Neural cell (in vitro differentiated cells): ENCODE measurements at regions not wholly inside any gene's neighbourhood (a gene's known extent, or its start where the extent isn't known, plus 50 kb on each side); places are given as distances from the start of the nearest gene placed in this dataset.

Source experiments
- H2AFZ ChIP-seq: fragments of 200-600, 300-800 bp; sonication (generic), shearing (Covaris generic); 2 replicates; pipeline ENCODE4 v1.6.0; 2014; ENCODE audit warnings: low read depth, mild to moderate bottlenecking, antibody characterized with exemption, low read length, moderate library complexity
- H3F3A ChIP-seq: fragments of 200-600 bp; shearing (Covaris generic); 2 replicates; pipeline ENCODE4 v1.6.1; 2016; ENCODE audit warnings: mild to moderate bottlenecking, moderate library complexity, mixed read lengths, antibody characterized with exemption, low read length; ENCODE audit not compliant: insufficient read depth, poor library complexity, severe bottlenecking
- H3K27ac ChIP-seq: fragments of 200-600, 300-800 bp; sonication (generic), shearing (Covaris generic); 2 replicates; pipeline ENCODE4 v1.5.1; 2014; ENCODE audit warnings: mild to moderate bottlenecking, low read length, moderate library complexity
- H3K27me3 ChIP-seq: fragments of 300-800, 200-600 bp; sonication (generic), shearing (Covaris generic); 2 replicates; pipeline ENCODE4 v1.6.0; 2014; ENCODE audit warnings: mild to moderate bottlenecking, low read depth, low read length, moderate library complexity; ENCODE audit not compliant: insufficient read depth
- H3K36me3 ChIP-seq: fragments of 300-800, 200-600 bp; sonication (generic), shearing (Covaris generic); 2 replicates; pipeline ENCODE4 v1.5.1; 2014; ENCODE audit warnings: mild to moderate bottlenecking, antibody characterized with exemption, low read length, moderate library complexity; ENCODE audit not compliant: insufficient read depth
- H3K4me2 ChIP-seq: fragments of 300-800, 200-600 bp; sonication (generic), shearing (Covaris generic); 2 replicates; pipeline ENCODE4 v1.6.0; 2014; ENCODE audit warnings: mild to moderate bottlenecking, low read length
- H3K4me3 ChIP-seq: fragments of 300-800, 200-600 bp; sonication (generic), shearing (Covaris generic); 2 replicates; pipeline ENCODE4 v1.5.1; 2014; ENCODE audit warnings: mild to moderate bottlenecking, low read length, moderate library complexity
- H3K79me2 ChIP-seq: fragments of 200-600 bp; shearing (Covaris generic); replicated peaks from 2 replicates; pipeline ENCODE4 v1.6.0; 2014; ENCODE audit warnings: mild to moderate bottlenecking, low read length, moderate library complexity; ENCODE audit not compliant: insufficient read depth
- H3K9ac ChIP-seq: fragments of 300-800, 200-600 bp; sonication (generic), shearing (Covaris generic); 2 replicates; pipeline ENCODE4 v1.6.1; 2016; ENCODE audit warnings: mild to moderate bottlenecking, low read length, mixed read lengths
- H3K9me2 ChIP-seq: fragments of 200-600 bp; shearing (Covaris generic); 2 replicates; pipeline ENCODE4 v1.6.1; 2016; ENCODE audit warnings: mild to moderate bottlenecking, low read length, mixed read lengths; ENCODE audit not compliant: insufficient read depth
- H3K9me3 ChIP-seq: fragments of 200-600, 300-800 bp; sonication (generic), shearing (Covaris generic); 2 replicates; pipeline ENCODE4 v1.6.1; 2016; ENCODE audit warnings: mild to moderate bottlenecking, mixed run types, low read length, moderate library complexity, mixed read lengths
- H4K20me1 ChIP-seq: fragments of 200-600 bp; shearing (Covaris generic); 2 replicates; pipeline ENCODE4 v1.6.1; 2016; ENCODE audit warnings: mild to moderate bottlenecking, mixed run types; ENCODE audit not compliant: insufficient read depth
- EP300 ChIP-seq: fragments of 450-650 bp; conservative IDR thresholded peaks from 2 replicates; pipeline ENCODE4 v1.6.1; 2014; ENCODE audit warnings: antibody characterized with exemption, mild to moderate bottlenecking, moderate library complexity; ENCODE audit not compliant: poor library complexity, severe bottlenecking
- EZH2 ChIP-seq: fragments of 200-600, 300-800 bp; shearing (Covaris generic), sonication (generic); IDR thresholded peaks from 2 replicates; pipeline ENCODE4 v1.6.1; 2014; ENCODE audit warnings: antibody characterized with exemption, low read length, borderline replicate concordance, mild to moderate bottlenecking; ENCODE audit not compliant: insufficient read depth, poor library complexity, severe bottlenecking
- MXI1 ChIP-seq: fragments of 450-650 bp; conservative IDR thresholded peaks from 2 replicates; pipeline ENCODE4 v1.6.1; 2014; ENCODE audit warnings: antibody characterized with exemption, mild to moderate bottlenecking; ENCODE audit not compliant: poor library complexity, severe bottlenecking
- POLR2AphosphoS5 ChIP-seq: IDR thresholded peaks from 2 replicates; pipeline ENCODE4 v1.6.1; 2012
- RAD21 ChIP-seq: fragments of 450-650 bp; conservative IDR thresholded peaks from 2 replicates; pipeline ENCODE4 v1.6.1; 2014; ENCODE audit warnings: antibody characterized with exemption, mild to moderate bottlenecking, moderate library complexity
- SMC3 ChIP-seq: fragments of 450-650 bp; conservative IDR thresholded peaks from 2 replicates; pipeline ENCODE4 v1.6.1; 2014; ENCODE audit warnings: antibody characterized with exemption, mild to moderate bottlenecking, moderate library complexity; ENCODE audit not compliant: poor library complexity
- TAF1 ChIP-seq: IDR thresholded peaks from 2 replicates; pipeline ENCODE4 v1.6.1; 2012; ENCODE audit warnings: low read depth
- TF ChIP-seq, protein P1 (sequence below): fragments of 450-650 bp; IDR thresholded peaks from 2 replicates; pipeline ENCODE4 v1.5.1; 2014; ENCODE audit warnings: antibody characterized with exemption, mild to moderate bottlenecking, moderate library complexity; ENCODE audit not compliant: poor library complexity, severe bottlenecking
- TF ChIP-seq, protein P2 (sequence below): IDR thresholded peaks from 2 replicates; pipeline ENCODE4 v1.6.1; 2012; ENCODE audit warnings: borderline replicate concordance

- Histone ChIP-seq H3F3A (no peaks in the 10 kb centered on the region), H3K36me3 (no peaks in the 10 kb centered on the region), H4K20me1 (no peaks in the 10 kb centered on the region), H2AFZ (no peak overlapping the region), H3K4me2 (no peak overlapping the region), H3K9ac (no peak overlapping the region), H3K79me2 (no peaks in the 10 kb centered on the region), H3K4me3 (no peak overlapping the region), H3K27ac (no peak overlapping the region), H3K9me3 (no peaks in the 10 kb centered on the region), H3K27me3 (no peaks in the 10 kb centered on the region), H3K9me2 (no peaks in the 10 kb centered on the region)
- TF ChIP-seq EP300 (no peak), EZH2 (no peak), POLR2AphosphoS5 (no peak), TAF1 (no peak), SMC3 (no peak), RAD21 (no peak), MXI1 (no peak)
- TF ChIP-seq, protein P1, sequence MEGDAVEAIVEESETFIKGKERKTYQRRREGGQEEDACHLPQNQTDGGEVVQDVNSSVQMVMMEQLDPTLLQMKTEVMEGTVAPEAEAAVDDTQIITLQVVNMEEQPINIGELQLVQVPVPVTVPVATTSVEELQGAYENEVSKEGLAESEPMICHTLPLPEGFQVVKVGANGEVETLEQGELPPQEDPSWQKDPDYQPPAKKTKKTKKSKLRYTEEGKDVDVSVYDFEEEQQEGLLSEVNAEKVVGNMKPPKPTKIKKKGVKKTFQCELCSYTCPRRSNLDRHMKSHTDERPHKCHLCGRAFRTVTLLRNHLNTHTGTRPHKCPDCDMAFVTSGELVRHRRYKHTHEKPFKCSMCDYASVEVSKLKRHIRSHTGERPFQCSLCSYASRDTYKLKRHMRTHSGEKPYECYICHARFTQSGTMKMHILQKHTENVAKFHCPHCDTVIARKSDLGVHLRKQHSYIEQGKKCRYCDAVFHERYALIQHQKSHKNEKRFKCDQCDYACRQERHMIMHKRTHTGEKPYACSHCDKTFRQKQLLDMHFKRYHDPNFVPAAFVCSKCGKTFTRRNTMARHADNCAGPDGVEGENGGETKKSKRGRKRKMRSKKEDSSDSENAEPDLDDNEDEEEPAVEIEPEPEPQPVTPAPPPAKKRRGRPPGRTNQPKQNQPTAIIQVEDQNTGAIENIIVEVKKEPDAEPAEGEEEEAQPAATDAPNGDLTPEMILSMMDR, result no peak
- TF ChIP-seq, protein P2, sequence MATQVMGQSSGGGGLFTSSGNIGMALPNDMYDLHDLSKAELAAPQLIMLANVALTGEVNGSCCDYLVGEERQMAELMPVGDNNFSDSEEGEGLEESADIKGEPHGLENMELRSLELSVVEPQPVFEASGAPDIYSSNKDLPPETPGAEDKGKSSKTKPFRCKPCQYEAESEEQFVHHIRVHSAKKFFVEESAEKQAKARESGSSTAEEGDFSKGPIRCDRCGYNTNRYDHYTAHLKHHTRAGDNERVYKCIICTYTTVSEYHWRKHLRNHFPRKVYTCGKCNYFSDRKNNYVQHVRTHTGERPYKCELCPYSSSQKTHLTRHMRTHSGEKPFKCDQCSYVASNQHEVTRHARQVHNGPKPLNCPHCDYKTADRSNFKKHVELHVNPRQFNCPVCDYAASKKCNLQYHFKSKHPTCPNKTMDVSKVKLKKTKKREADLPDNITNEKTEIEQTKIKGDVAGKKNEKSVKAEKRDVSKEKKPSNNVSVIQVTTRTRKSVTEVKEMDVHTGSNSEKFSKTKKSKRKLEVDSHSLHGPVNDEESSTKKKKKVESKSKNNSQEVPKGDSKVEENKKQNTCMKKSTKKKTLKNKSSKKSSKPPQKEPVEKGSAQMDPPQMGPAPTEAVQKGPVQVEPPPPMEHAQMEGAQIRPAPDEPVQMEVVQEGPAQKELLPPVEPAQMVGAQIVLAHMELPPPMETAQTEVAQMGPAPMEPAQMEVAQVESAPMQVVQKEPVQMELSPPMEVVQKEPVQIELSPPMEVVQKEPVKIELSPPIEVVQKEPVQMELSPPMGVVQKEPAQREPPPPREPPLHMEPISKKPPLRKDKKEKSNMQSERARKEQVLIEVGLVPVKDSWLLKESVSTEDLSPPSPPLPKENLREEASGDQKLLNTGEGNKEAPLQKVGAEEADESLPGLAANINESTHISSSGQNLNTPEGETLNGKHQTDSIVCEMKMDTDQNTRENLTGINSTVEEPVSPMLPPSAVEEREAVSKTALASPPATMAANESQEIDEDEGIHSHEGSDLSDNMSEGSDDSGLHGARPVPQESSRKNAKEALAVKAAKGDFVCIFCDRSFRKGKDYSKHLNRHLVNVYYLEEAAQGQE, result no peak
These were observed 94.9 kb upstream of the CEP85L start for GRCh38 chr6:118746145-118746824.

DNA sequence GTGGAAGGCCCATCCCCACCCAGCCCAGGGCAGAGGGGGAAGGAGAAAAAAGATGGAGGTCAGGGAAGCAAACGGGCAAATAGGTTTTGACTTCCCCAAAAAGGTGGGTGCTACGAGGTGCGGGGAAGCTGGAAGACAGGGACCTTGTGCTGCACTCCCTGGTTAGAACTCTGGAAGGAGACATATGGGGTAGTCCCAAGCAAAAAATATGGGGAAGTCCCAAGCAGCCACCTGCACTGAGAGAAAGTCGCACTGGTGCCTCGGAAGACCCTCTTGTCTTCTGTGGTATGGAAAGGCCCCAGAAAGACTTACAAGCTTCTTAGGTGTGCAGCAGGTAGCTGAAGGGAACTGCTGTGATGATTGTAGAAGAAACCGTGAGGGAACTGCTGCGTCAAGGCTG is 93.8 kb upstream of the CEP85L start:
- no peaks in the 10 kb centered on the region for H3K36me3 ChIP-seq
- H3K27me3 ChIP-seq, result no peaks in the 10 kb centered on the region
- H4K20me1 ChIP-seq, result no peaks in the 10 kb centered on the region
- no peaks in the 10 kb centered on the region for H3K79me2 ChIP-seq
- TF ChIP-seq TAF1 (no peak), MXI1 (no peak), SMC3 (no peak), RAD21 (no peak), POLR2AphosphoS5 (no peak), EZH2 (no peak), EP300 (no peak)
- TF ChIP-seq, protein P2, result no peak
- TF ChIP-seq, protein P1, result no peak
- H3K9me2 ChIP-seq, result no peaks in the 10 kb centered on the region
- no peaks in the 10 kb centered on the region for H3F3A ChIP-seq
- no peak overlapping the region for H3K9ac ChIP-seq
- H3K4me2 ChIP-seq, result no peak overlapping the region
- no peak overlapping the region for H3K4me3 ChIP-seq
- H2AFZ ChIP-seq, result no peak overlapping the region
- no peaks in the 10 kb centered on the region for H3K9me3 ChIP-seq
- no peak overlapping the region for H3K27ac ChIP-seq
